ENCODE measurements at regions not wholly inside any gene's neighbourhood (a gene's known extent, or its start where the extent isn't known, plus 50 kb on each side); places are given as distances from the start of the nearest gene placed in this dataset.

DNA sequence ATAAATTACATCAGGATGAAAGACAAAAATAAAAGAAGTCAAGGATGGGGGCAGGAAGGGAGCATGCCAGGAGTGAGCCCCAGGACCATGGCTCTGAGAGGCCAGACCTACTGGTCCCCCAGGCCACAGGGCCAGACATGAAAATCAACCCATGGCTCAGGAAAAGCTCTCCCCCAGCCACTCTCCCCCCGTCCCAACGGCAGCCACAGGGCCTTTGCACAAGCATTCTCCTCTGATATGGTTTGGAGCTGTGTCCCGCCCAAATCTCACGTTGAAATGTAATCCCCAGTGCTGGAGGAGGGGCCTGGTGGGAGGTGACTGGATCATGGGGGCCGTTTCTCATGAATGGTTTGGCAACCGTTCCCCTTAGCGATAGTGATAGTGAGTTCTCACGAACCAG, 80.8 kb upstream of the ANO1 start:
- TF ChIP-seq CTCF (IDR thresholded peaks at IDR 0.05) (no peak), EP300 (IDR thresholded peaks at IDR 0.05) (no peak)

Data from ovary (tissue), 3 donors.